Endodermal cell (in vitro differentiated cells): ENCODE measurements at regions not wholly inside any gene's neighbourhood (a gene's known extent, or its start where the extent isn't known, plus 50 kb on each side); places are given as distances from the start of the nearest gene placed in this dataset.
A peak's percentile ranks its signal among the peaks of the same experiment; 100 is the strongest.
"Not testable (repeated sequence)": the region's sequence is repeated elsewhere in the genome, so short reads cannot be mapped to it uniquely, and the experiment has no call there.

Source experiments
- DNase-seq: peaks from one replicate; pipeline ENCODE4 v3.0.0-alpha.2; 2017
- H3K27ac ChIP-seq: 2 replicates; pipeline ENCODE4 v1.5.1; 2013; ENCODE audit warnings: mild to moderate bottlenecking, low read depth, low read length, moderate library complexity
- H3K27me3 ChIP-seq: 2 replicates; pipeline ENCODE4 v1.6.1; 2013; ENCODE audit warnings: mild to moderate bottlenecking, low read length, moderate library complexity; ENCODE audit not compliant: insufficient read depth, control insufficient read depth, poor library complexity, severe bottlenecking
- H3K36me3 ChIP-seq: 2 replicates; pipeline ENCODE4 v1.7.0; 2013; ENCODE audit warnings: mild to moderate bottlenecking, low read length, moderate library complexity; ENCODE audit not compliant: control insufficient read depth, insufficient read depth
- H3K4me1 ChIP-seq: one replicate; pipeline ENCODE4 v1.7.0; 2013; ENCODE audit warnings: low read length; ENCODE audit not compliant: control insufficient read depth, insufficient read depth
- H3K4me3 ChIP-seq: 2 replicates; pipeline ENCODE4 v1.5.1; 2013; ENCODE audit warnings: mild to moderate bottlenecking, low read length, moderate library complexity
- H3K9ac ChIP-seq: 2 replicates; pipeline ENCODE4 v1.6.1; 2013; ENCODE audit warnings: mild to moderate bottlenecking, low read length, moderate library complexity; ENCODE audit not compliant: poor library complexity, severe bottlenecking; ENCODE audit errors: extremely low read depth
- H3K9me3 ChIP-seq: 2 replicates; pipeline ENCODE4 v1.6.1; 2013; ENCODE audit warnings: mild to moderate bottlenecking, low read length, moderate library complexity; ENCODE audit not compliant: control insufficient read depth
- H3K27ac Mint-ChIP-seq: 2 replicates; pipeline ENCODE4 v1.8.0; 2020; ENCODE audit warnings: mixed read lengths
- H3K27me3 Mint-ChIP-seq: 2 replicates; pipeline ENCODE4 v1.8.0; 2021; ENCODE audit warnings: mild to moderate bottlenecking, mixed read lengths; ENCODE audit not compliant: insufficient read depth
- H3K36me3 Mint-ChIP-seq: 2 replicates; pipeline ENCODE4 v1.8.0; 2020; ENCODE audit warnings: low read depth, mixed read lengths
- H3K4me1 Mint-ChIP-seq: 2 replicates; pipeline ENCODE4 v1.8.0; 2020; ENCODE audit warnings: mixed read lengths
- H3K4me3 Mint-ChIP-seq: 2 replicates; pipeline ENCODE4 v1.8.0; 2020; ENCODE audit warnings: mild to moderate bottlenecking, moderate library complexity, mixed read lengths
- H3K9me3 Mint-ChIP-seq: 2 replicates; pipeline ENCODE4 v1.8.0; 2020; ENCODE audit warnings: mild to moderate bottlenecking, mixed read lengths
- WGBS, 2 experiments: methylation state at CpG; one replicate each; pipeline versions ENCODE4 v1.1.5 to v1.1.7; 2013; ENCODE audit warnings: missing lambda C conversion rate in 2 of 2, mixed read lengths in 1 of 2; ENCODE audit not compliant: insufficient coverage in 1 of 2, insufficient read length in 1 of 2; 5-methylcytosine and 5-hydroxymethylcytosine counted together
- TF ChIP-seq, protein P1 (sequence below): fragments of 200-600 bp; sonication (generic); conservative IDR thresholded peaks from 2 replicates; pipeline ENCODE4 v1.5.0; 2021; ENCODE audit warnings: antibody characterized with exemption, mild to moderate bottlenecking

DNA sequence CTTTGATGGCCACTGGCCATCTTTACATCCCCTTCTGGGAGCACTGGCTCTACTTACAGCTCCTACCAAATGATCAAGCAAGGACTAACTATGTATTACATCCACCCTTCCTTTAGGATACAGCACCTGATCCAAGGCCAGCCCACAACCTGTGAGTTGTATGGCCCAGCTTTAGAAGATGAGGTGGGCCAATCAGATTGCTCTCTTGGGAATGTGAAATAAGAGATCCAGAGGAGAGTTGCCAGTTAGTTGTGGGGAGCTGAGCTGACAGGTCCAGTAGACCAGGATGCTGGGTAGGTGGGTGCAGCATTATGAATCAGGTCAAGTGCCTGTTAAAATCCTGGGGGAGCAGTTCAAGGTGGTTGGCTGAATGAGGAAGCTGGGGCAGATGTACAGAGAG is 111.5 kb downstream of the GNL3L start:
- Histone ChIP-seq H3K4me1 (no peaks in the 10 kb centered on the region), H3K4me3 (no peak overlapping the region), H3K27ac (no peak overlapping the region), H3K9ac (no peak overlapping the region), H3K36me3 (no peaks in the 10 kb centered on the region), H3K27me3 (no peaks in the 10 kb centered on the region), H3K9me3 (no peaks in the 10 kb centered on the region)
- peak; percentile 60 for DNase-seq
- no peaks in the 10 kb centered on the region for H3K36me3 Mint-ChIP-seq
- TF ChIP-seq, protein P1, sequence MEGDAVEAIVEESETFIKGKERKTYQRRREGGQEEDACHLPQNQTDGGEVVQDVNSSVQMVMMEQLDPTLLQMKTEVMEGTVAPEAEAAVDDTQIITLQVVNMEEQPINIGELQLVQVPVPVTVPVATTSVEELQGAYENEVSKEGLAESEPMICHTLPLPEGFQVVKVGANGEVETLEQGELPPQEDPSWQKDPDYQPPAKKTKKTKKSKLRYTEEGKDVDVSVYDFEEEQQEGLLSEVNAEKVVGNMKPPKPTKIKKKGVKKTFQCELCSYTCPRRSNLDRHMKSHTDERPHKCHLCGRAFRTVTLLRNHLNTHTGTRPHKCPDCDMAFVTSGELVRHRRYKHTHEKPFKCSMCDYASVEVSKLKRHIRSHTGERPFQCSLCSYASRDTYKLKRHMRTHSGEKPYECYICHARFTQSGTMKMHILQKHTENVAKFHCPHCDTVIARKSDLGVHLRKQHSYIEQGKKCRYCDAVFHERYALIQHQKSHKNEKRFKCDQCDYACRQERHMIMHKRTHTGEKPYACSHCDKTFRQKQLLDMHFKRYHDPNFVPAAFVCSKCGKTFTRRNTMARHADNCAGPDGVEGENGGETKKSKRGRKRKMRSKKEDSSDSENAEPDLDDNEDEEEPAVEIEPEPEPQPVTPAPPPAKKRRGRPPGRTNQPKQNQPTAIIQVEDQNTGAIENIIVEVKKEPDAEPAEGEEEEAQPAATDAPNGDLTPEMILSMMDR, result no peak
- H3K27me3 Mint-ChIP-seq, result no peaks in the 10 kb centered on the region
- no peak overlapping the region for H3K4me3 Mint-ChIP-seq
- peaks cover 2% of the 10 kb centered on the region for H3K4me1 Mint-ChIP-seq
- no peak overlapping the region for H3K27ac Mint-ChIP-seq
- H3K9me3 Mint-ChIP-seq, result peaks cover 32% of the 10 kb centered on the region

DNA sequence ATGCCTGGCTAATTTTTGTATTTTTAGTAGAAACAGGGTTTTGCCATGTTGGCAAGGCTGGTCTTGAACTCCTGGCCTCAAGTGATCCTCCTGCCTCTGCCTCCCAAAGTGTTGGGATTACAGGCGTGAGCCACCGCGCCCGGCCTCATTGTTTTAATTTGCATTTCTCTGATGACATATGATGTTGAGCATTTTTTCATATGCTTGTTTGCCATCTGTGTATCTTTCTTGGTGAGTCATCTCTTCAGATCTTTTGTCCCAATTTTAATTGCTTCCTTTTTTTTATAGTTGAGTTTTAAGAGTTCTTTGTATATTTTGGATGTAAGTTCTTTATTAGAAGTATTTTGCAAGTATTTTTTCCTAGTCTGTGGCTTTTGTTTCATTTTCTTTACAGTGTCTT is 117.6 kb downstream of the GNL3L start:
- WGBS, 2 experiments, result 80% methylated on average over 4 of the region's 4 CpGs; no CpG with 5 or more reads in 1 of the 2 experiments

DNA sequence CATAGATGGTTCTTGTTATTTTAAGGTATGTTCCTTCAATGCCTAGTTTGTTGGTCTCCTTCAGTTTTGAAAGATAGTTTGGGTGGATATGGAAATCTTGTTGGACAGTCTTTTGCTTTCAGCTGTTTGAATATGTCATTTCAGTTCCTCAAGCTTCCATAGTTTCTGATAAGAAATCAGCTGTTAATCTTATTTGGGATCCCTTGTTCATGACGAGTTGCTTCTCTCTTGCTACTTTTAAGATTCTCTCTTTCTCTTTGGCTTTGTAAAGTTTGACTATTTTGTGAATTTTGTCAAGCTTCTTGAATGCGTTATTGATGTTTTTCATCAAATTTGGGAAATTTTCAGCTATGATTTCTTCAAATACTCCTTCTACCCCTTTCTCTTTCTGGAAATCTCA is 129.5 kb downstream of the GNL3L start:
- no peaks in the 10 kb centered on the region for H3K36me3 ChIP-seq
- H3K4me1 ChIP-seq, result no peaks in the 10 kb centered on the region
- DNase-seq, result no peak
- no peak overlapping the region for H3K27ac ChIP-seq
- Mint-ChIP-seq H3K27ac (no peak overlapping the region), H3K4me3 (no peak overlapping the region), H3K27me3 (peaks cover 2% of the 10 kb centered on the region), H3K4me1 (no peaks in the 10 kb centered on the region), H3K9me3 (peaks cover 59% of the 10 kb centered on the region), H3K36me3 (no peaks in the 10 kb centered on the region)
- no peaks in the 10 kb centered on the region for H3K9me3 ChIP-seq
- 78% methylated on average over 1 of the region's 2 CpGs; no CpG with 5 or more reads in 1 of the 2 experiments for WGBS, 2 experiments
- no peak overlapping the region for H3K9ac ChIP-seq
- H3K27me3 ChIP-seq, result no peaks in the 10 kb centered on the region
- TF ChIP-seq, protein P1, result no peak
- no peak overlapping the region for H3K4me3 ChIP-seq

More for the DNA sequence above, 117.6 kb downstream of the GNL3L start:
- not testable (repeated sequence) for H3K9ac ChIP-seq, DNase-seq, H3K36me3 Mint-ChIP-seq, H3K4me1 Mint-ChIP-seq, H3K27ac Mint-ChIP-seq, H3K4me1 ChIP-seq, H3K4me3 ChIP-seq, H3K36me3 ChIP-seq, H3K27me3 ChIP-seq, H3K9me3 ChIP-seq, H3K4me3 Mint-ChIP-seq, H3K27me3 Mint-ChIP-seq, H3K27ac ChIP-seq
- peaks cover 44% of the 10 kb centered on the region for H3K9me3 Mint-ChIP-seq

DNA sequence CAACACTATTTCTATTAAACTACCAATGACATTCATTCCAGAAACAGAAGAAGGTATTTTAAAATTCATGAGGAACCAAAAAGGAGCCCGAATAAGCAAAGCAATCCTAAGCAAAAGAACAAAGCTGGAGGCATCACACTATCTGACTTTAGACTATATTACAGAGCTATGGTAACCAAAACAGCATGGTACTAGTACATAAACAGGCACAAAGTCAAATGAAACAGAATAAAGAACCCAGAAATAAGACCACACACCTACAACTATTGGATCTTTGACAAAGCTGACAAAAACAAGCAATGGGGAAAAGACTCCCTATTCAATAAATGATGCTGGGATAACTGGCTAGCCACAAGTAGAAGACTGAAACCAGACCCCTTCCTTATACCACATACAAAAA is 122.3 kb downstream of the ITIH6 start:
- Mint-ChIP-seq H3K27ac (no peak overlapping the region), H3K27me3 (peaks cover 7% of the 10 kb centered on the region), H3K36me3 (no peaks in the 10 kb centered on the region), H3K4me1 (no peaks in the 10 kb centered on the region), H3K9me3 (peaks cover 76% of the 10 kb centered on the region), H3K4me3 (no peak overlapping the region)
- TF ChIP-seq, protein P1, result no peak
- no peak overlapping the region for H3K27ac ChIP-seq
- DNase-seq, result no peak
- no peaks in the 10 kb centered on the region for H3K27me3 ChIP-seq
- no peaks in the 10 kb centered on the region for H3K36me3 ChIP-seq
- H3K9me3 ChIP-seq, result peaks cover 16% of the 10 kb centered on the region
- H3K4me1 ChIP-seq, result no peaks in the 10 kb centered on the region
- 80 to 100% methylated on average over 1 of the region's 1 CpG for WGBS, 2 experiments
- H3K4me3 ChIP-seq, result no peak overlapping the region
- no peak overlapping the region for H3K9ac ChIP-seq
